NCI-H2171 treated with DMSO at 0.1 percent for 48 hours (cell line): ENCODE measurements at regions not wholly inside any gene's neighbourhood (a gene's known extent, or its start where the extent isn't known, plus 50 kb on each side); places are given as distances from the start of the nearest gene placed in this dataset.
A peak's percentile ranks its signal among the peaks of the same experiment; 100 is the strongest.
"Not testable (repeated sequence)": the region's sequence is repeated elsewhere in the genome, so short reads cannot be mapped to it uniquely, and the experiment has no call there.

ENCODE experiments used
- DNase-seq: peaks from one replicate; lab custom pipeline; 2025; lab: John Stamatoyannopoulos, UW

GRCh38 chr6:94953867-94954631 is 623.3 kb upstream of the MANEA start:
- peak; percentile 80 for DNase-seq

GRCh38 chr6:94955156-94955555 is 622.2 kb upstream of the MANEA start:
- peak; percentile 97 for DNase-seq

- DNase-seq = no peak
These were observed 620.4 kb upstream of the MANEA start for GRCh38 chr6:94956910-94957309.

DNA sequence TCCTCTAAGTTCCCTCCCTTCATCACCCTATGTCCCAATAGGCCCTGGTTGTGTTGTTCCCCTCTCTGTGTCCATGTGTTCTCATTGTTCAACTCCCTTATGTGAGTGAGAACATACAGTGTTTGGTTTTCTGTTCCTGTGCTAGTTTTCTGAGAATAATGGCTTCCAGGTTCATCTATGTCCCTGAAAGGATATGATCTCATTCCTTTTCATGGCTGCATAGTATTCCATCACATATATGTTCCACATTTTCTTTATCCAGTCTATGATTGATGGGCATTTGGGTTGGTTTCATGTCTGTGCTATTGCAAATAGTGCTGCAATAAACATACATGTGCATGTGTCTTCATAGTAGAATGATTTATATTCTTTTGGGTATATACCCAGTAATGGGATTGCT is 612.6 kb upstream of the MANEA start:
- DNase-seq = not testable (repeated sequence)

DNA sequence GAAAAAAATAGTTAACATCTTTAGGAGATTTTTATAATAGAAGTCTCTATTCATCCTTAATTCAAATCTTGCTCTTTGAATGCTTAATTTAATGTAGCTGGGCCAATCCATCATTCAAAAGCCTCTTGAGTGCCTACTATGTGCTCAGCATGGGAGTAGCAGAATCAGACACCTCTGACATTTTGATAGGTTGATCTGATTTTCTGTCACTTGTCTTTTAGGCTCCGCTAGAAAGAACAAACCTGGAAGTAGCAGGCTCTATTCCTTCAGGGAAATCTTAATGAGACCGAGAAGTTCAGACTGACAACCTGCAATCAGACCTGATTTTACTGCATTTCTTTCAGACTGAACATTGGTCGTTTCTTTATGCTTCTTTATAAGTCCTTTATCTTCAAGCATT is 588.6 kb upstream of the MANEA start:
- DNase-seq = no peak

DNA sequence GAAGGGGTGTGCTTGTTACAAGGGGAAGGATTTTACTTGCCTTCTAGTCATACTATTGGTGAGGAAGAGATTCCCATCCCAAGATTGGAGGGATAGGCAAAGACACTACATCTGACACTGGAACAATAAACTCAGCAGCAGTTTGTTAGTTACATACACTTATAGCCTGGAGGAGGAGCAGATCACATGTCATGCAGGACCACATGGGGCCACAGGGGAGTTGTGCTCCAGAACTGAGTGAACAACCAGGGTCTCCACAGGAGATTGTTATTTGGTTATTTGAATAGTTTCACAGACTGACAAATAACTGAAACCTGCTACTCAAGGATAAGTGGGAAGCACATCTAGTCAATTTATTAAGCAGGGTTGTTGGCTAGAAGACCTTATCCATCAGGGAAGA is 559.4 kb upstream of the MANEA start:
- peak; percentile 23 for DNase-seq
